Hepatocyte (in vitro differentiated cells): ENCODE measurements at regions not wholly inside any gene's neighbourhood (a gene's known extent, or its start where the extent isn't known, plus 50 kb on each side); places are given as distances from the start of the nearest gene placed in this dataset.
"Not testable (repeated sequence)": the region's sequence is repeated elsewhere in the genome, so short reads cannot be mapped to it uniquely, and the experiment has no call there.

ENCODE experiments used
- EZH2 ChIP-seq: fragments of 200-600 bp; sonication (generic); IDR thresholded peaks from 2 replicates; pipeline ENCODE4 v1.6.1; 2016; ENCODE audit warnings: antibody characterized with exemption, mild to moderate bottlenecking, borderline replicate concordance
- EZH2phosphoT487 ChIP-seq: fragments of 200-600 bp; sonication (generic); IDR thresholded peaks from one replicate; pipeline ENCODE4 v1.6.1; 2018; ENCODE audit warnings: antibody characterized with exemption, mild to moderate bottlenecking, low read depth, moderate library complexity; ENCODE audit not compliant: unreplicated experiment, severe bottlenecking
- TF ChIP-seq, protein P1 (sequence below): fragments of 200-600 bp; sonication (generic); IDR thresholded peaks from 2 replicates; pipeline ENCODE4 v1.5.1; 2016; ENCODE audit warnings: antibody characterized with exemption, mild to moderate bottlenecking; ENCODE audit not compliant: poor library complexity

DNA sequence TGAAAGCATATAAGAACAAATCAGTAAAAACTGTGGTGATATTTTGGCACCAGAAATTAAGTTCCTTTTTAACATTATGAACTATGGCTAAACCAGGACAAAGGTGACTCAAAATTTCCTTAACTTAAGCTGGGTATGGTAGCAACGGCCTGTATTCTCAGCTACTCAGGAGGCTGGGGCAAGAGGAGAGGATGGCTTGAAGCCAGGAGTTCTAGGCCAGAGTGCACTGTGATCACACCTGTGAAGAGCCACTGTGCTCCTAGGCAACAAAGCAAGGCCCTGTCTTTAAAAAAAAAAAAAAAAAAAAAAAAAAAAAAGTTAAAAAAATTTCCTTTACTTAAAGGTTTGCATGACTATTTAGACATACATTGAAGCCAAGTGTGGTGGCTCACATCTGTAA, 327.5 kb downstream of the GOLGA6L6 start:
- TF ChIP-seq, protein P1, sequence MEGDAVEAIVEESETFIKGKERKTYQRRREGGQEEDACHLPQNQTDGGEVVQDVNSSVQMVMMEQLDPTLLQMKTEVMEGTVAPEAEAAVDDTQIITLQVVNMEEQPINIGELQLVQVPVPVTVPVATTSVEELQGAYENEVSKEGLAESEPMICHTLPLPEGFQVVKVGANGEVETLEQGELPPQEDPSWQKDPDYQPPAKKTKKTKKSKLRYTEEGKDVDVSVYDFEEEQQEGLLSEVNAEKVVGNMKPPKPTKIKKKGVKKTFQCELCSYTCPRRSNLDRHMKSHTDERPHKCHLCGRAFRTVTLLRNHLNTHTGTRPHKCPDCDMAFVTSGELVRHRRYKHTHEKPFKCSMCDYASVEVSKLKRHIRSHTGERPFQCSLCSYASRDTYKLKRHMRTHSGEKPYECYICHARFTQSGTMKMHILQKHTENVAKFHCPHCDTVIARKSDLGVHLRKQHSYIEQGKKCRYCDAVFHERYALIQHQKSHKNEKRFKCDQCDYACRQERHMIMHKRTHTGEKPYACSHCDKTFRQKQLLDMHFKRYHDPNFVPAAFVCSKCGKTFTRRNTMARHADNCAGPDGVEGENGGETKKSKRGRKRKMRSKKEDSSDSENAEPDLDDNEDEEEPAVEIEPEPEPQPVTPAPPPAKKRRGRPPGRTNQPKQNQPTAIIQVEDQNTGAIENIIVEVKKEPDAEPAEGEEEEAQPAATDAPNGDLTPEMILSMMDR, result not testable (repeated sequence)
- TF ChIP-seq EZH2, EZH2phosphoT487: not testable (repeated sequence)
